HG03280 (cell line): ENCODE measurements at regions not wholly inside any gene's neighbourhood (a gene's known extent, or its start where the extent isn't known, plus 50 kb on each side); places are given as distances from the start of the nearest gene placed in this dataset.

Source experiments
- ATAC-seq: cut with Tn5 transposase; IDR thresholded peaks from one replicate; pipeline ENCODE4 v1.9.1; 2021; ENCODE audit warnings: mild to moderate bottlenecking, moderate library complexity; ENCODE audit not compliant: unreplicated experiment

GRCh38 chr5:74173241-74173640 is 467.3 kb downstream of the ENC1 start:
- no peak for ATAC-seq

- no peak for ATAC-seq
Measured at GRCh38 chr5:74169701-74170100, 470.8 kb downstream of the ENC1 start.

GRCh38 chr5:74167930-74168315 is 472.6 kb downstream of the ENC1 start:
- no peak for ATAC-seq

GRCh38 chr5:74167206-74167929 is 473.2 kb downstream of the ENC1 start:
- no peak for ATAC-seq

GRCh38 chr5:74166064-74166463 is 474.5 kb downstream of the ENC1 start:
- ATAC-seq, result no peak

GRCh38 chr5:74164725-74165235 is 475.7 kb downstream of the ENC1 start:
- ATAC-seq, result no peak

GRCh38 chr5:74162524-74162923 is 478.0 kb downstream of the ENC1 start:
- no peak for ATAC-seq

GRCh38 chr5:74161170-74161569 is 479.4 kb downstream of the ENC1 start:
- ATAC-seq, result no peak

- ATAC-seq, result no peak
Measured at GRCh38 chr5:74156728-74157383, 483.7 kb downstream of the ENC1 start.

GRCh38 chr5:74155501-74155900 is 485.0 kb downstream of the ENC1 start:
- no peak for ATAC-seq

GRCh38 chr5:74154526-74154925 is 486.0 kb downstream of the ENC1 start:
- ATAC-seq, result no peak

GRCh38 chr5:74153255-74153790 is 487.2 kb downstream of the ENC1 start:
- no peak for ATAC-seq

- ATAC-seq, result no peak
Measured at GRCh38 chr5:74152625-74153254, 487.8 kb downstream of the ENC1 start.

- no peak for ATAC-seq
Measured at GRCh38 chr5:74152136-74152535, 488.4 kb downstream of the ENC1 start.

GRCh38 chr5:74149395-74149794 is 491.1 kb downstream of the ENC1 start:
- no peak for ATAC-seq

- no peak for ATAC-seq
Measured at GRCh38 chr5:74148321-74148720, 492.2 kb downstream of the ENC1 start.

GRCh38 chr5:74146796-74147195 is 493.7 kb downstream of the ENC1 start:
- no peak for ATAC-seq

- ATAC-seq, result no peak
Measured at GRCh38 chr5:74145951-74146350, 494.6 kb downstream of the ENC1 start.

- no peak for ATAC-seq
Measured at GRCh38 chr5:74143721-74144330, 496.7 kb downstream of the ENC1 start.

GRCh38 chr5:74143151-74143550 is 497.4 kb downstream of the ENC1 start:
- no peak for ATAC-seq

- ATAC-seq, result no peak
Measured at GRCh38 chr5:74141053-74141452, 499.5 kb downstream of the ENC1 start.
